ENCODE measurements at regions not wholly inside any gene's neighbourhood (a gene's known extent, or its start where the extent isn't known, plus 50 kb on each side); places are given as distances from the start of the nearest gene placed in this dataset.

- H3K36me3 Mint-ChIP-seq (ENCODE audit: low read depth): no peaks in the 10 kb centered on the region
- no peak overlapping the region for H3K4me3 Mint-ChIP-seq
- DNase-seq (ENCODE audit: low spot score): no peak
- H3K9me3 Mint-ChIP-seq: no peaks in the 10 kb centered on the region
- intact Hi-C loops (cut with micrococcal nuclease): no loop called here
- no peaks in the 10 kb centered on the region for H3K27me3 Mint-ChIP-seq (ENCODE audit: insufficient read depth)
- H3K27ac Mint-ChIP-seq: no peak overlapping the region
- no peaks in the 10 kb centered on the region for H3K4me1 Mint-ChIP-seq (ENCODE audit: low read depth)
Measured at GRCh38 chr3:117696851-117697407, 987.4 kb downstream of the TUSC7 start.

GRCh38 chr3:117699058-117699457 lies 989.5 kb downstream of the TUSC7 start:
- Mint-ChIP-seq H3K9me3 (no peaks in the 10 kb centered on the region), H3K27me3 (ENCODE audit: insufficient read depth) (no peaks in the 10 kb centered on the region), H3K4me3 (no peak overlapping the region), H3K27ac (no peak overlapping the region), H3K36me3 (ENCODE audit: low read depth) (no peaks in the 10 kb centered on the region), H3K4me1 (ENCODE audit: low read depth) (no peaks in the 10 kb centered on the region)
- intact Hi-C loops (cut with micrococcal nuclease): no loop called here
- no peak for DNase-seq (ENCODE audit: low spot score)

GRCh38 chr3:117700573-117701360 lies 991.2 kb downstream of the TUSC7 start:
- no peaks in the 10 kb centered on the region for H3K27me3 Mint-ChIP-seq (ENCODE audit: insufficient read depth)
- no peak for DNase-seq (ENCODE audit: low spot score)

GRCh38 chr3:117705011-117705410 lies 995.4 kb downstream of the TUSC7 start:
- H3K27ac Mint-ChIP-seq: no peak overlapping the region
- no peaks in the 10 kb centered on the region for H3K9me3 Mint-ChIP-seq
- no peak for DNase-seq (ENCODE audit: low spot score)
- H3K4me1 Mint-ChIP-seq (ENCODE audit: low read depth): no peaks in the 10 kb centered on the region
- no peaks in the 10 kb centered on the region for H3K27me3 Mint-ChIP-seq (ENCODE audit: insufficient read depth)
- no peak overlapping the region for H3K4me3 Mint-ChIP-seq
- intact Hi-C loops (cut with micrococcal nuclease): no loop called here
- no peaks in the 10 kb centered on the region for H3K36me3 Mint-ChIP-seq (ENCODE audit: low read depth)

More at GRCh38 chr3:117700573-117701360, 991.2 kb downstream of the TUSC7 start:
- intact Hi-C loops (cut with micrococcal nuclease): no loop called here
- no peak overlapping the region for H3K4me3 Mint-ChIP-seq
- no peaks in the 10 kb centered on the region for H3K9me3 Mint-ChIP-seq
- no peak overlapping the region for H3K27ac Mint-ChIP-seq
- no peaks in the 10 kb centered on the region for H3K4me1 Mint-ChIP-seq (ENCODE audit: low read depth)
- no peaks in the 10 kb centered on the region for H3K36me3 Mint-ChIP-seq (ENCODE audit: low read depth)

- H3K27me3 Mint-ChIP-seq (ENCODE audit: insufficient read depth): no peaks in the 10 kb centered on the region
- no peaks in the 10 kb centered on the region for H3K4me1 Mint-ChIP-seq (ENCODE audit: low read depth)
- DNase-seq (ENCODE audit: low spot score): no peak
- no peak overlapping the region for H3K4me3 Mint-ChIP-seq
- intact Hi-C loops (cut with micrococcal nuclease): no loop called here
- no peaks in the 10 kb centered on the region for H3K36me3 Mint-ChIP-seq (ENCODE audit: low read depth)
- no peaks in the 10 kb centered on the region for H3K9me3 Mint-ChIP-seq
- no peak overlapping the region for H3K27ac Mint-ChIP-seq
Measured at GRCh38 chr3:117706037-117706436, 996.5 kb downstream of the TUSC7 start.

GRCh38 chr3:117706756-117707155 lies 997.2 kb downstream of the TUSC7 start:
- no peaks in the 10 kb centered on the region for H3K9me3 Mint-ChIP-seq
- no peak for DNase-seq (ENCODE audit: low spot score)
- no peaks in the 10 kb centered on the region for H3K36me3 Mint-ChIP-seq (ENCODE audit: low read depth)
- intact Hi-C loops (cut with micrococcal nuclease): no loop called here
- no peak overlapping the region for H3K27ac Mint-ChIP-seq
- H3K4me3 Mint-ChIP-seq: no peak overlapping the region
- no peaks in the 10 kb centered on the region for H3K4me1 Mint-ChIP-seq (ENCODE audit: low read depth)
- no peaks in the 10 kb centered on the region for H3K27me3 Mint-ChIP-seq (ENCODE audit: insufficient read depth)

GRCh38 chr3:117708601-117709000 lies 999.0 kb downstream of the TUSC7 start:
- Mint-ChIP-seq H3K27ac (no peak overlapping the region), H3K36me3 (ENCODE audit: low read depth) (no peaks in the 10 kb centered on the region), H3K9me3 (no peaks in the 10 kb centered on the region), H3K27me3 (ENCODE audit: insufficient read depth) (no peaks in the 10 kb centered on the region), H3K4me3 (no peak overlapping the region), H3K4me1 (ENCODE audit: low read depth) (no peaks in the 10 kb centered on the region)
- intact Hi-C loops (cut with micrococcal nuclease): no loop called here
- no peak for DNase-seq (ENCODE audit: low spot score)

GRCh38 chr3:117709108-117709507 lies 999.5 kb downstream of the TUSC7 start:
- intact Hi-C loops (cut with micrococcal nuclease): no loop called here
- Mint-ChIP-seq H3K27ac (no peak overlapping the region), H3K36me3 (ENCODE audit: low read depth) (no peaks in the 10 kb centered on the region), H3K9me3 (no peaks in the 10 kb centered on the region), H3K4me3 (no peak overlapping the region), H3K4me1 (ENCODE audit: low read depth) (no peaks in the 10 kb centered on the region), H3K27me3 (ENCODE audit: insufficient read depth) (no peaks in the 10 kb centered on the region)
- DNase-seq (ENCODE audit: low spot score): no peak

- Mint-ChIP-seq H3K27ac (no peak overlapping the region), H3K36me3 (ENCODE audit: low read depth) (no peaks in the 10 kb centered on the region), H3K27me3 (ENCODE audit: insufficient read depth) (no peaks in the 10 kb centered on the region), H3K4me3 (no peak overlapping the region), H3K4me1 (ENCODE audit: low read depth) (no peaks in the 10 kb centered on the region), H3K9me3 (no peaks in the 10 kb centered on the region)
- intact Hi-C loops (cut with micrococcal nuclease): no loop called here
- no peak for DNase-seq (ENCODE audit: low spot score)
Measured at GRCh38 chr3:117710501-117710900, 1000.9 kb downstream of the TUSC7 start.

GRCh38 chr3:117719316-117719926 lies 1009.8 kb downstream of the TUSC7 start:
- DNase-seq (ENCODE audit: low spot score): no peak
- Mint-ChIP-seq H3K27ac (no peak overlapping the region), H3K36me3 (ENCODE audit: low read depth) (no peaks in the 10 kb centered on the region), H3K4me3 (no peak overlapping the region), H3K4me1 (ENCODE audit: low read depth) (no peaks in the 10 kb centered on the region), H3K9me3 (no peaks in the 10 kb centered on the region), H3K27me3 (ENCODE audit: insufficient read depth) (no peaks in the 10 kb centered on the region)
- intact Hi-C loops (cut with micrococcal nuclease): loop anchor here (2.0 kb wide), 2 partner anchors 701 to 949 kb away; no protein-coding TSS in a partner anchor

- DNase-seq (ENCODE audit: low spot score): no peak
- no peaks in the 10 kb centered on the region for H3K27me3 Mint-ChIP-seq (ENCODE audit: insufficient read depth)
- no peak overlapping the region for H3K4me3 Mint-ChIP-seq
- H3K36me3 Mint-ChIP-seq (ENCODE audit: low read depth): no peaks in the 10 kb centered on the region
- H3K4me1 Mint-ChIP-seq (ENCODE audit: low read depth): no peaks in the 10 kb centered on the region
- no peaks in the 10 kb centered on the region for H3K9me3 Mint-ChIP-seq
- intact Hi-C loops (cut with micrococcal nuclease): no loop called here
- H3K27ac Mint-ChIP-seq: no peak overlapping the region
Measured at GRCh38 chr3:117721866-117722265, 1012.3 kb downstream of the TUSC7 start.

- intact Hi-C loops (cut with micrococcal nuclease): no loop called here
- Mint-ChIP-seq H3K36me3 (ENCODE audit: low read depth) (no peaks in the 10 kb centered on the region), H3K4me3 (no peak overlapping the region), H3K27me3 (ENCODE audit: insufficient read depth) (no peaks in the 10 kb centered on the region), H3K27ac (no peak overlapping the region), H3K9me3 (no peaks in the 10 kb centered on the region), H3K4me1 (ENCODE audit: low read depth) (no peaks in the 10 kb centered on the region)
- no peak for DNase-seq (ENCODE audit: low spot score)
Measured at GRCh38 chr3:117722856-117723255, 1013.3 kb downstream of the TUSC7 start.

- Mint-ChIP-seq H3K36me3 (ENCODE audit: low read depth) (no peaks in the 10 kb centered on the region), H3K4me3 (no peak overlapping the region), H3K27me3 (ENCODE audit: insufficient read depth) (no peaks in the 10 kb centered on the region), H3K27ac (no peak overlapping the region), H3K4me1 (ENCODE audit: low read depth) (no peaks in the 10 kb centered on the region), H3K9me3 (no peaks in the 10 kb centered on the region)
- no peak for DNase-seq (ENCODE audit: low spot score)
- intact Hi-C loops (cut with micrococcal nuclease): no loop called here
Measured at GRCh38 chr3:117723825-117724224, 1014.2 kb downstream of the TUSC7 start.
